MM.1S (cell line): ENCODE measurements at regions not wholly inside any gene's neighbourhood (a gene's known extent, or its start where the extent isn't known, plus 50 kb on each side); places are given as distances from the start of the nearest gene placed in this dataset.

Experiments used
- DNase-seq: peaks from one replicate; pipeline ENCODE4 v3.0.0-alpha.2; 2015
- H2AFZ ChIP-seq: fragments of 300-600 bp; sonication (generic); 2 replicates; pipeline ENCODE4 v1.6.0; 2016; ENCODE audit warnings: antibody characterized with exemption, low read length
- H3F3A ChIP-seq: fragments of 300-600 bp; sonication (generic); 2 replicates; pipeline ENCODE4 v1.6.1; 2016; ENCODE audit warnings: mild to moderate bottlenecking, antibody characterized with exemption, low read length, moderate library complexity, mixed read lengths; ENCODE audit not compliant: insufficient read depth
- H3K27ac ChIP-seq: fragments of 300-600 bp; sonication (generic); 2 replicates; pipeline ENCODE4 v1.5.1; 2016; ENCODE audit warnings: mild to moderate bottlenecking, low read length
- H3K27me3 ChIP-seq: fragments of 300-600 bp; sonication (generic); replicated peaks from 2 replicates; pipeline ENCODE4 v1.6.0; 2016; ENCODE audit warnings: low read length; ENCODE audit not compliant: insufficient read depth
- H3K36me3 ChIP-seq: fragments of 300-600 bp; sonication (generic); replicated peaks from 2 replicates; pipeline ENCODE4 v1.6.1; 2016; ENCODE audit warnings: mild to moderate bottlenecking, low read length, mixed read lengths; ENCODE audit not compliant: insufficient read depth
- H3K4me1 ChIP-seq: fragments of 300-600 bp; sonication (generic); 2 replicates; pipeline ENCODE4 v1.6.1; 2016; ENCODE audit warnings: low read length, mixed read lengths
- H3K4me2 ChIP-seq: fragments of 300-600 bp; sonication (generic); 2 replicates; pipeline ENCODE4 v1.6.0; 2016; ENCODE audit warnings: low read depth, low read length
- H3K4me3 ChIP-seq: fragments of 300-600 bp; sonication (generic); 2 replicates; pipeline ENCODE4 v1.5.1; 2016; ENCODE audit warnings: low read length, mixed read lengths
- H3K79me2 ChIP-seq: fragments of 300-600 bp; sonication (generic); 2 replicates; pipeline ENCODE4 v1.6.1; 2016; ENCODE audit warnings: mixed run types, low read length, mixed read lengths
- H3K9ac ChIP-seq: fragments of 300-600 bp; sonication (generic); 2 replicates; pipeline ENCODE4 v1.6.1; 2016; ENCODE audit warnings: low read length, mixed read lengths
- H3K9me2 ChIP-seq: fragments of 300-600 bp; sonication (generic); replicated peaks from 2 replicates; pipeline ENCODE4 v1.6.1; 2016; ENCODE audit warnings: mild to moderate bottlenecking, low read length, mixed read lengths; ENCODE audit not compliant: insufficient read depth
- H3K9me3 ChIP-seq: fragments of 300-600 bp; sonication (generic); replicated peaks from 2 replicates; pipeline ENCODE4 v1.6.1; 2016; ENCODE audit warnings: mild to moderate bottlenecking, low read length, mixed read lengths; ENCODE audit not compliant: insufficient read depth
- H4K20me1 ChIP-seq: fragments of 300-600 bp; sonication (generic); 2 replicates; pipeline ENCODE4 v1.6.1; 2016; ENCODE audit warnings: mild to moderate bottlenecking, low read length, moderate library complexity, mixed read lengths; ENCODE audit not compliant: insufficient read depth
- CTCF ChIP-seq: fragments of 300-600 bp; sonication (generic); IDR thresholded peaks from 2 replicates; pipeline ENCODE4 v1.5.1; 2016; ENCODE audit warnings: antibody characterized with exemption, low read length, mixed read lengths
- EZH2 ChIP-seq: fragments of 300-600 bp; sonication (generic); optimal IDR thresholded peaks from 2 replicates; pipeline ENCODE3; 2017; ENCODE audit warnings: low read depth, mild to moderate bottlenecking, antibody characterized with exemption, low read length, mixed read lengths
- EZH2phosphoT487 ChIP-seq: fragments of 300-600 bp; sonication (generic); IDR thresholded peaks from 2 replicates; pipeline ENCODE4 v1.6.1; 2018; ENCODE audit warnings: antibody characterized with exemption, low read length

- H3K4me1 ChIP-seq = no peaks in the 10 kb centered on the region
- H3K36me3 ChIP-seq = no peaks in the 10 kb centered on the region
- H3K4me3 ChIP-seq = no peak overlapping the region
- no peak overlapping the region for H3K4me2 ChIP-seq
- TF ChIP-seq EZH2phosphoT487 (no peak), CTCF (no peak), EZH2 (no peak)
- H3K27ac ChIP-seq = no peak overlapping the region
- H3K9me2 ChIP-seq = no peaks in the 10 kb centered on the region
- no peak overlapping the region for H2AFZ ChIP-seq
- DNase-seq = no peak
- H3K9ac ChIP-seq = no peak overlapping the region
- H3K9me3 ChIP-seq = no peaks in the 10 kb centered on the region
- H3K27me3 ChIP-seq = no peaks in the 10 kb centered on the region
- H4K20me1 ChIP-seq = no peaks in the 10 kb centered on the region
- no peaks in the 10 kb centered on the region for H3K79me2 ChIP-seq
- H3F3A ChIP-seq = no peaks in the 10 kb centered on the region
Measured at GRCh38 chr11:134537941-134538340, 125.9 kb upstream of the B3GAT1 start.

DNA sequence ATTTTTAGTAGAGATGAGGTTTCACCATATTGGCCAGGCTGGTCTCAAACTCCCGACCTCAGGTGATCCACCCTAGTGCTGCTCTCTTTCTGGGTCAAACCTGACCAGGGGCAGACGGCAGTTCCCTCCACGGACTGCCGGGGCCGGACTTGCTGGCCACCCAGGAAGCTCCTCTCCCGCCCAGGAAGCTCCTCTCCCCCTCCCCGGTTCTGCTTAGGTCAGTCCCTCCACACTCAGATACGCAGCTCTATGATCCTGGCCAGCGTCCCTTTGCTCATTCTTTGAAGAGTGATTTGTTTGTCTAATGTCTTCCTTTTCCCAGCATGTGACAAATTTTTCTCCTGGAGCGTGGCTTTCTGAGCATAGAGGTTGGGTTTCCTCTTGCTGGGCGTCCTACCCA lies 125.3 kb upstream of the B3GAT1 start:
- Histone ChIP-seq H3K79me2 (no peaks in the 10 kb centered on the region), H3F3A (no peaks in the 10 kb centered on the region), H3K27me3 (no peaks in the 10 kb centered on the region), H3K4me1 (no peaks in the 10 kb centered on the region), H3K9me2 (no peaks in the 10 kb centered on the region), H3K27ac (no peak overlapping the region), H3K9me3 (no peaks in the 10 kb centered on the region), H3K4me3 (no peak overlapping the region), H3K9ac (no peak overlapping the region), H3K4me2 (no peak overlapping the region), H4K20me1 (no peaks in the 10 kb centered on the region), H2AFZ (no peak overlapping the region), H3K36me3 (no peaks in the 10 kb centered on the region)
- no peak for DNase-seq
- no peak for TF ChIP-seq CTCF
- TF ChIP-seq EZH2phosphoT487 = no peak
- no peak for TF ChIP-seq EZH2

DNA sequence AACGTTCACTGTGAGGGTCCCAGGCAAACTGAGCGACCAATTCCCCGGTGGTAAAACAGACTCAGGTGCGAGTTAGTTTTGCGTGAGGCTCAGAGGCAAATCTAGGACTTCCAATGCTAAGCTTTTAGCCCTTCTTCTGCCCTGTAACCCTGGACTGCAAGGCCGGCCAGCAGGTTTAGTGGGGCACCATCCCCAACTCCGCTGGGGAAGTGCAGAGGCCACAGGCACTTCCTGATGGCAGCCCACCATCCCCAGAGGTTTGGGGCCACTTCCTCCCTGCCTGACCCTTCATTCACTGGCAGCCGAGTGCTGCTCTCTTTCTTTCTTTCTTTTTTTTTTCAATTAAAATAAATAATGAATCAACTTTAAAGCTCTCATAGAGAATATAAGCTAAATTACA lies 124.6 kb upstream of the B3GAT1 start:
- no peaks in the 10 kb centered on the region for H3K79me2 ChIP-seq
- H3F3A ChIP-seq = no peaks in the 10 kb centered on the region
- H3K9ac ChIP-seq = no peak overlapping the region
- H3K4me2 ChIP-seq = no peak overlapping the region
- H2AFZ ChIP-seq = no peak overlapping the region
- no peaks in the 10 kb centered on the region for H3K27me3 ChIP-seq
- H3K9me2 ChIP-seq = no peaks in the 10 kb centered on the region
- no peaks in the 10 kb centered on the region for H3K9me3 ChIP-seq
- H3K4me3 ChIP-seq = no peak overlapping the region
- no peak for DNase-seq
- no peaks in the 10 kb centered on the region for H3K4me1 ChIP-seq
- no peaks in the 10 kb centered on the region for H4K20me1 ChIP-seq
- no peak overlapping the region for H3K27ac ChIP-seq
- H3K36me3 ChIP-seq = no peaks in the 10 kb centered on the region
- no peak for TF ChIP-seq EZH2phosphoT487
- no peak for TF ChIP-seq CTCF
- TF ChIP-seq EZH2 = no peak
